ENCODE measurements at regions not wholly inside any gene's neighbourhood (a gene's known extent, or its start where the extent isn't known, plus 50 kb on each side); places are given as distances from the start of the nearest gene placed in this dataset.

- no peak for TF ChIP-seq GABPA (IDR thresholded peaks at IDR 0.05; ENCODE audit: low read depth, low read length)
- no peak for TF ChIP-seq GABPA (CRISPR knock-in tag; IDR thresholded peaks at IDR 0.05; ENCODE audit: low read depth)
- no peak for TF ChIP-seq BRF2 (CRISPR knock-in tag; IDR thresholded peaks at IDR 0.05)
- TF ChIP-seq ZBTB14 (CRISPR knock-in tag; IDR thresholded peaks at IDR 0.05) = no peak
- TF ChIP-seq ZBTB43 (CRISPR knock-in tag; conservative IDR thresholded peaks at IDR 0.05) = no peak
- no peak for TF ChIP-seq ZNF672 (CRISPR knock-in tag; IDR thresholded peaks at IDR 0.05)
- TF ChIP-seq ZFP90 (CRISPR knock-in tag; IDR thresholded peaks at IDR 0.05; ENCODE audit: borderline replicate concordance) = no peak
- no peak for TF ChIP-seq ZNF44 (CRISPR knock-in tag; IDR thresholded peaks at IDR 0.05)
- no peak for TF ChIP-seq ZNF260 (CRISPR knock-in tag; IDR thresholded peaks at IDR 0.05; ENCODE audit: borderline replicate concordance, low read depth)
- TF ChIP-seq ZNF652 (CRISPR knock-in tag; IDR thresholded peaks at IDR 0.05; ENCODE audit: borderline replicate concordance, low read depth) = peak; percentile 93
- TF ChIP-seq ZNF224 (CRISPR knock-in tag; IDR thresholded peaks at IDR 0.05) = no peak
- no peak for TF ChIP-seq ZIK1 (CRISPR knock-in tag; IDR thresholded peaks at IDR 0.05; ENCODE audit: borderline replicate concordance, low read depth)
- 0 out of 2 replicates have a peak, but pooled peaks have one; percentile 11 for TF ChIP-seq ZNF558 (CRISPR knock-in tag; IDR thresholded peaks at IDR 0.05; ENCODE audit: borderline replicate concordance)
- TF ChIP-seq ZBTB34 (CRISPR knock-in tag; IDR thresholded peaks at IDR 0.05) = peak; percentile 77; the same call in 1 of the 2 replicates
- no peak for TF ChIP-seq RNF2 (conservative IDR thresholded peaks at IDR 0.05; ENCODE audit: low read depth)
- no peak for TF ChIP-seq ZNF24 (IDR thresholded peaks at IDR 0.05)
- TF ChIP-seq ZNF101 (CRISPR knock-in tag; IDR thresholded peaks at IDR 0.05; ENCODE audit: borderline replicate concordance, low read depth) = no peak
- 0 out of 2 replicates have a peak, but pooled peaks have one; percentile 48 for TF ChIP-seq AKAP8 (CRISPR knock-in tag; IDR thresholded peaks at IDR 0.05)
- peak; percentile 52; the same call in 1 of the 2 replicates for TF ChIP-seq ZBTB39 (CRISPR knock-in tag; IDR thresholded peaks at IDR 0.05)
- TF ChIP-seq ZNF30 (CRISPR knock-in tag; IDR thresholded peaks at IDR 0.05) = no peak
- TF ChIP-seq ZNF607 (CRISPR knock-in tag; IDR thresholded peaks at IDR 0.05; ENCODE audit: borderline replicate concordance) = no peak
- TF ChIP-seq SATB2 (CRISPR knock-in tag; IDR thresholded peaks at IDR 0.05) = no peak
Measured at GRCh38 chr2:203812294-203813221, 55.0 kb upstream of the CTLA4 start (continued).

Data from HepG2 (cell line).